ENCODE measurements at regions not wholly inside any gene's neighbourhood (a gene's known extent, or its start where the extent isn't known, plus 50 kb on each side); places are given as distances from the start of the nearest gene placed in this dataset.

DNA sequence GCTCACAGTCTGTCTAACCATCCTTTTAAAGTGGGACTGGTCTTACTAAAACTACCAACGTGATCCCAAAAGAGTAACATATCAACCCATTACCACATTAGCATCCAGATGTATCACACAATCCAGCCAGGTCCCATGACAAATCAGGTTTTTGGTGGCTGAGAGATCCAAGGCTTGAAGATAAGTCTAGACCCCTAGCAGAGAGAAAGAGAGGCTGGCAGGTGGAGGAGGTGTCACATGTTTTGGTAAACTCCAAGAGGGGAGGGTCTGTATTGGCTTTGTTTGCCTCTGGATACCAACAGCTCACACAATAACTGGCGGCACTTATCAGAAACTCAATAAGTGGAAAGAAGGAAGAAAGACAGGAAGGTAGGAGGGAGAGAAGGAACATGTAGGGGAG, 357.6 kb downstream of the SS18 start:
- Histone ChIP-seq H3K27ac (ENCODE audit: control insufficient read depth, insufficient read depth, low read length) (no peak overlapping the region), H3K4me3 (ENCODE audit: control insufficient read depth in 2 of 3, extremely low read depth in 1 of 3, insufficient read depth in 2 of 3, low read depth in 1 of 3, low read length in 3 of 3) (no peak overlapping the region), H3K79me2 (ENCODE audit: control insufficient read depth, insufficient read depth, low read length) (no peaks in the 10 kb centered on the region), H3K27me3 (ENCODE audit: control insufficient read depth, extremely low read depth, insufficient read depth, low read length) (no peaks in the 10 kb centered on the region), H3K9ac (ENCODE audit: control insufficient read depth, extremely low read depth, insufficient read depth, low read length) (no peak overlapping the region), H2AFZ (ENCODE audit: control insufficient read depth, low read length) (no peak overlapping the region), H3K9me1 (ENCODE audit: control insufficient read depth, extremely low read depth, insufficient read depth, low read length) (no peaks in the 10 kb centered on the region), H3K36me3 (ENCODE audit: control insufficient read depth in 2 of 2, extremely low read depth in 1 of 2, insufficient read depth in 2 of 2, low read length in 2 of 2) (no peaks in the 10 kb centered on the region), H3K9me3 (ENCODE audit: control insufficient read depth, low read depth, low read length) (no peaks in the 10 kb centered on the region), H3K4me2 (ENCODE audit: control insufficient read depth, extremely low read depth, insufficient read depth, low read depth, low read length) (no peak overlapping the region), H4K20me1 (ENCODE audit: control insufficient read depth, extremely low read depth, insufficient read depth, low read length) (no peaks in the 10 kb centered on the region), H3K4me1 (ENCODE audit: control insufficient read depth, extremely low read depth, insufficient read depth, low read length) (peaks cover 8% of the 10 kb centered on the region)
- TF ChIP-seq EZH2 (IDR thresholded peaks at IDR 0.05; ENCODE audit: low read length) = no peak
- TF ChIP-seq, protein P1, sequence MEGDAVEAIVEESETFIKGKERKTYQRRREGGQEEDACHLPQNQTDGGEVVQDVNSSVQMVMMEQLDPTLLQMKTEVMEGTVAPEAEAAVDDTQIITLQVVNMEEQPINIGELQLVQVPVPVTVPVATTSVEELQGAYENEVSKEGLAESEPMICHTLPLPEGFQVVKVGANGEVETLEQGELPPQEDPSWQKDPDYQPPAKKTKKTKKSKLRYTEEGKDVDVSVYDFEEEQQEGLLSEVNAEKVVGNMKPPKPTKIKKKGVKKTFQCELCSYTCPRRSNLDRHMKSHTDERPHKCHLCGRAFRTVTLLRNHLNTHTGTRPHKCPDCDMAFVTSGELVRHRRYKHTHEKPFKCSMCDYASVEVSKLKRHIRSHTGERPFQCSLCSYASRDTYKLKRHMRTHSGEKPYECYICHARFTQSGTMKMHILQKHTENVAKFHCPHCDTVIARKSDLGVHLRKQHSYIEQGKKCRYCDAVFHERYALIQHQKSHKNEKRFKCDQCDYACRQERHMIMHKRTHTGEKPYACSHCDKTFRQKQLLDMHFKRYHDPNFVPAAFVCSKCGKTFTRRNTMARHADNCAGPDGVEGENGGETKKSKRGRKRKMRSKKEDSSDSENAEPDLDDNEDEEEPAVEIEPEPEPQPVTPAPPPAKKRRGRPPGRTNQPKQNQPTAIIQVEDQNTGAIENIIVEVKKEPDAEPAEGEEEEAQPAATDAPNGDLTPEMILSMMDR (optimal IDR thresholded peaks at IDR 0.05 in 1 of 3, IDR thresholded peaks at IDR 0.05 in 1 of 3, conservative IDR thresholded peaks at IDR 0.05 in 1 of 3; ENCODE audit: extremely low read depth in 1 of 3, insufficient read depth in 2 of 3, low read length in 3 of 3) = no peak
- no peak for DNase-seq (ENCODE audit: low read depth, low spot score)
- dilution Hi-C loops (cut with MboI; ENCODE audit: extremely low pct_ligation_motif_present, low sequenced_read_pairs) = no loop called here
- no peak for FAIRE-seq

- no peaks in the 10 kb centered on the region for H4K20me1 ChIP-seq (ENCODE audit: control insufficient read depth, extremely low read depth, insufficient read depth, low read length)
- no peaks in the 10 kb centered on the region for H3K27me3 ChIP-seq (ENCODE audit: control insufficient read depth, extremely low read depth, insufficient read depth, low read length)
- no peaks in the 10 kb centered on the region for H3K36me3 ChIP-seq (ENCODE audit: control insufficient read depth in 2 of 2, extremely low read depth in 1 of 2, insufficient read depth in 2 of 2, low read length in 2 of 2)
- no peak for TF ChIP-seq EZH2 (IDR thresholded peaks at IDR 0.05; ENCODE audit: low read length)
- TF ChIP-seq, protein P1 (optimal IDR thresholded peaks at IDR 0.05 in 1 of 3, IDR thresholded peaks at IDR 0.05 in 1 of 3, conservative IDR thresholded peaks at IDR 0.05 in 1 of 3; ENCODE audit: extremely low read depth in 1 of 3, insufficient read depth in 2 of 3, low read length in 3 of 3) = no peak
- no peaks in the 10 kb centered on the region for H3K9me3 ChIP-seq (ENCODE audit: control insufficient read depth, low read depth, low read length)
- no peak overlapping the region for H3K9ac ChIP-seq (ENCODE audit: control insufficient read depth, extremely low read depth, insufficient read depth, low read length)
- H3K27ac ChIP-seq (ENCODE audit: control insufficient read depth, insufficient read depth, low read length) = no peak overlapping the region
- H3K79me2 ChIP-seq (ENCODE audit: control insufficient read depth, insufficient read depth, low read length) = no peaks in the 10 kb centered on the region
- dilution Hi-C loops (cut with MboI; ENCODE audit: extremely low pct_ligation_motif_present, low sequenced_read_pairs) = no loop called here
- no peak overlapping the region for H3K4me3 ChIP-seq (ENCODE audit: control insufficient read depth in 2 of 3, extremely low read depth in 1 of 3, insufficient read depth in 2 of 3, low read depth in 1 of 3, low read length in 3 of 3)
- no peak overlapping the region for H3K4me2 ChIP-seq (ENCODE audit: control insufficient read depth, extremely low read depth, insufficient read depth, low read depth, low read length)
- H2AFZ ChIP-seq (ENCODE audit: control insufficient read depth, low read length) = no peak overlapping the region
- DNase-seq (ENCODE audit: low read depth, low spot score) = no peak
- H3K9me1 ChIP-seq (ENCODE audit: control insufficient read depth, extremely low read depth, insufficient read depth, low read length) = no peaks in the 10 kb centered on the region
- FAIRE-seq = no peak
- no peaks in the 10 kb centered on the region for H3K4me1 ChIP-seq (ENCODE audit: control insufficient read depth, extremely low read depth, insufficient read depth, low read length)
These were observed 361.3 kb downstream of the SS18 start for GRCh38 chr18:25729072-25729471.

All from keratinocyte (primary cell).